HepG2 (cell line): ENCODE measurements at regions not wholly inside any gene's neighbourhood (a gene's known extent, or its start where the extent isn't known, plus 50 kb on each side); places are given as distances from the start of the nearest gene placed in this dataset.

Source experiments
- AHR ChIP-seq: IDR thresholded peaks from 2 replicates; pipeline ENCODE4 v1.6.1; 2018; ENCODE audit warnings: missing genetic modification reagents, missing compliant biosample characterization
- CHD4 ChIP-seq: fragments of 200-600 bp; sonication (generic); IDR thresholded peaks from 2 replicates; pipeline ENCODE4 v1.7.0; 2017; ENCODE audit warnings: mild to moderate bottlenecking, low read length, borderline replicate concordance
- CREB1 ChIP-seq, 2 experiments: fragments of 450-650 bp in 1 of 2; IDR thresholded peaks; 2 replicates each; pipeline ENCODE4 v1.6.1; 2016 to 2017; ENCODE audit warnings: control low read depth in 1 of 2, mild to moderate bottlenecking in 1 of 2, missing compliant biosample characterization in 1 of 2, missing genetic modification characterization in 1 of 2
- EHMT2 ChIP-seq: fragments of 200-600 bp; sonication (generic); IDR thresholded peaks from 2 replicates; pipeline ENCODE4 v1.7.0; 2017; ENCODE audit warnings: antibody characterized with exemption, low read depth, low read length, borderline replicate concordance
- HCFC1 ChIP-seq: fragments of 150-350 bp; IDR thresholded peaks from 2 replicates; pipeline ENCODE4 v1.6.1; 2014; ENCODE audit warnings: low read depth, low read length
- REST ChIP-seq, 2 experiments: IDR thresholded peaks; 2 replicates each; pipeline ENCODE4 v1.6.1; 2011 to 2012; ENCODE audit warnings: low read length in 2 of 2, borderline replicate concordance in 1 of 2, low read depth in 1 of 2, mild to moderate bottlenecking in 1 of 2, moderate library complexity in 1 of 2
- SIN3B ChIP-seq: fragments of 150-350 bp; IDR thresholded peaks from 2 replicates; pipeline ENCODE4 v1.6.1; 2014; ENCODE audit warnings: low read length
- ZBTB8A ChIP-seq: sonication (generic); formaldehyde crosslinking; IDR thresholded peaks from 2 replicates; pipeline ENCODE4 v1.4.0; 2020; ENCODE audit warnings: mild to moderate bottlenecking, low read depth, missing genetic modification reagents, borderline replicate concordance
- ZNF274 ChIP-seq: sonication (generic); formaldehyde crosslinking; IDR thresholded peaks from 2 replicates; pipeline ENCODE4 v1.5.1; 2020; ENCODE audit warnings: mild to moderate bottlenecking, missing genetic modification reagents

DNA sequence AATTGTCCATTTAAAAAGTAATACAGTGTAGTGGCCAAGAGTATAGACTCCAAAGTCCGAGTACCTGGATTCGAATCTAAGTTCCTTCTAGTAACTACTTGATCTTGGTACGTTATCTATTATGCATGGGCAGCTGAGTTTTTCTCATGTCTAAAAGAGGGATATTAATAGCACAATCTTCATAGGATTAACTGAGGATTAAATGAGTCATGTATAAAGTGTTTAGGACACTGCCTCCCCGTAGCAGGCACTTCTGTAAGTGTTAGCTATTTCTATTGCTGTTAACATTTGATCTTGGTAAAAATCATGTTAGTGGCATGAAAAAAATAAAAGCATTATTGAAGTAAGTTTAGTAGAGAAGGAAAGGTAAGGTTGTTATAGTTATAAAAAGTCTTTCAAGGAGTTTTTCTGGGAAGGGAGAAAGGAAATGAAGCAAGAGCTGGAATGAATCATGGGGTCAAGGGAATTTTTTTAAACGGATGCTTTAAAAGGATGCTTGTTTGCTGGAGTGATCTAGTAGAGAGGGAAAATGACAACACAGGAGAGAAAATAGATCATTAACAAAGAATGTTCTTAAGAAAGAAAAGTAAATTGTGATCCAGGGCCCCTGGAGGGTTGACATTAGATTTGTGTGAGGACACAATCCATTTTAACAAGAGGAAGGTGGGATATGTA is 502.2 kb upstream of the USP15 start:
- TF ChIP-seq AHR (CRISPR knock-in tag): no peak
- TF ChIP-seq EHMT2: no peak
- no peak for TF ChIP-seq SIN3B
- TF ChIP-seq ZNF274 (CRISPR knock-in tag): no peak
- no peak for TF ChIP-seq HCFC1
- no peak for TF ChIP-seq CREB1 (IDR thresholded peaks at IDR 0.05)
- no peak for TF ChIP-seq CREB1 (CRISPR knock-in tag; IDR thresholded peaks at IDR 0.05)
- no peak for TF ChIP-seq ZBTB8A
- no peak for TF ChIP-seq REST (IDR thresholded peaks at IDR 0.05; ENCODE audit: borderline replicate concordance in 1 of 2, low read depth in 1 of 2, low read length in 2 of 2)
- no peak for TF ChIP-seq CHD4
